ENCODE measurements at regions not wholly inside any gene's neighbourhood (a gene's known extent, or its start where the extent isn't known, plus 50 kb on each side); places are given as distances from the start of the nearest gene placed in this dataset.
"Not testable (repeated sequence)": the region's sequence is repeated elsewhere in the genome, so short reads cannot be mapped to it uniquely, and the experiment has no call there.

GRCh38 chr21:5101749-5102148, 5419.6 kb upstream of the TPTE start:
- TF ChIP-seq, protein P1, sequence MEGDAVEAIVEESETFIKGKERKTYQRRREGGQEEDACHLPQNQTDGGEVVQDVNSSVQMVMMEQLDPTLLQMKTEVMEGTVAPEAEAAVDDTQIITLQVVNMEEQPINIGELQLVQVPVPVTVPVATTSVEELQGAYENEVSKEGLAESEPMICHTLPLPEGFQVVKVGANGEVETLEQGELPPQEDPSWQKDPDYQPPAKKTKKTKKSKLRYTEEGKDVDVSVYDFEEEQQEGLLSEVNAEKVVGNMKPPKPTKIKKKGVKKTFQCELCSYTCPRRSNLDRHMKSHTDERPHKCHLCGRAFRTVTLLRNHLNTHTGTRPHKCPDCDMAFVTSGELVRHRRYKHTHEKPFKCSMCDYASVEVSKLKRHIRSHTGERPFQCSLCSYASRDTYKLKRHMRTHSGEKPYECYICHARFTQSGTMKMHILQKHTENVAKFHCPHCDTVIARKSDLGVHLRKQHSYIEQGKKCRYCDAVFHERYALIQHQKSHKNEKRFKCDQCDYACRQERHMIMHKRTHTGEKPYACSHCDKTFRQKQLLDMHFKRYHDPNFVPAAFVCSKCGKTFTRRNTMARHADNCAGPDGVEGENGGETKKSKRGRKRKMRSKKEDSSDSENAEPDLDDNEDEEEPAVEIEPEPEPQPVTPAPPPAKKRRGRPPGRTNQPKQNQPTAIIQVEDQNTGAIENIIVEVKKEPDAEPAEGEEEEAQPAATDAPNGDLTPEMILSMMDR (IDR thresholded peaks at IDR 0.05): not testable (repeated sequence)
- not testable (repeated sequence) for TF ChIP-seq POLR2A (IDR thresholded peaks at IDR 0.05)
